Natural killer cell (primary cell): ENCODE measurements at regions not wholly inside any gene's neighbourhood (a gene's known extent, or its start where the extent isn't known, plus 50 kb on each side); places are given as distances from the start of the nearest gene placed in this dataset.

Experiments used
- ATAC-seq, 3 donors: fragments of 150-1000 bp in 2 of 3; fragments of 200-7000 bp in 1 of 3; cut with Tn5 transposase; 1 replicate in 1 of 3; 2 replicates in 2 of 3; pipeline ENCODE4 v1.10.0; 2021; ENCODE audit warnings: mild to moderate bottlenecking in 2 of 3, moderate library complexity in 2 of 3
- DNase-seq, 2 donors: peaks; one replicate each; pipeline versions ENCODE4 v3.0.0 to v3.0.0-alpha.2; 2013 to 2021; ENCODE audit warnings: mixed read lengths in 1 of 2
- H3K27ac ChIP-seq: one replicate; pipeline ENCODE4 v1.5.1; 2013; ENCODE audit warnings: mild to moderate bottlenecking, low read length
- H3K27me3 ChIP-seq: one replicate; pipeline ENCODE4 v1.6.1; 2013; ENCODE audit warnings: low read length; ENCODE audit not compliant: control insufficient read depth, insufficient read depth
- H3K36me3 ChIP-seq: one replicate; pipeline ENCODE4 v1.6.1; 2013; ENCODE audit warnings: low read length; ENCODE audit not compliant: control insufficient read depth, insufficient read depth
- H3K4me1 ChIP-seq: one replicate; pipeline ENCODE4 v1.6.1; 2013; ENCODE audit warnings: low read length; ENCODE audit not compliant: control insufficient read depth, insufficient read depth
- H3K4me3 ChIP-seq: one replicate; pipeline ENCODE4 v1.5.1; 2013; ENCODE audit warnings: low read length
- H3K9me3 ChIP-seq: one replicate; pipeline ENCODE4 v1.6.1; 2013; ENCODE audit warnings: low read length; ENCODE audit not compliant: control insufficient read depth, insufficient read depth
- H3K27ac Mint-ChIP-seq, 2 donors: one replicate each; pipeline ENCODE4 v1.8.0; 2022; ENCODE audit warnings: mild to moderate bottlenecking in 2 of 2, mixed read lengths in 2 of 2, moderate library complexity in 1 of 2
- H3K27me3 Mint-ChIP-seq, 2 donors: one replicate each; pipeline ENCODE4 v1.8.0; 2022; ENCODE audit warnings: low read depth in 2 of 2, mixed read lengths in 2 of 2
- H3K36me3 Mint-ChIP-seq: one replicate; pipeline ENCODE4 v1.8.0; 2022; ENCODE audit warnings: mixed read lengths
- H3K4me1 Mint-ChIP-seq, 2 donors: one replicate each; pipeline ENCODE4 v1.8.0; 2022; ENCODE audit warnings: mixed read lengths in 2 of 2
- H3K4me3 Mint-ChIP-seq: one replicate; pipeline ENCODE4 v1.8.0; 2022; ENCODE audit warnings: mild to moderate bottlenecking, moderate library complexity, mixed read lengths
- H3K9me3 Mint-ChIP-seq, 2 donors: one replicate each; pipeline ENCODE4 v1.8.0; 2022; ENCODE audit warnings: mixed read lengths in 2 of 2
- CTCF ChIP-seq: fragments of 200-600 bp; IDR thresholded peaks from one replicate; pipeline ENCODE4 v1.8.0; 2022; ENCODE audit warnings: antibody characterized with exemption
- WGBS: methylation state at CpG from one replicate; pipeline ENCODE4 v1.1.7; 2013; ENCODE audit warnings: missing lambda C conversion rate; ENCODE audit not compliant: insufficient coverage; 5-methylcytosine and 5-hydroxymethylcytosine counted together
- intact Hi-C: fragments of 100-400 bp; cut with micrococcal nuclease; formaldehyde crosslinking; loops from one replicate; pipeline ENCODE4 v1.14.2; 2022

- WGBS = 86% methylated on average over 1 of the region's 2 CpGs
- Histone ChIP-seq H3K4me3 (no peak overlapping the region), H3K9me3 (no peaks in the 10 kb centered on the region), H3K27me3 (no peaks in the 10 kb centered on the region), H3K4me1 (no peaks in the 10 kb centered on the region), H3K36me3 (no peaks in the 10 kb centered on the region), H3K27ac (no peak overlapping the region)
- no peaks in the 10 kb centered on the region for H3K4me1 Mint-ChIP-seq
- no peaks in the 10 kb centered on the region for H3K36me3 Mint-ChIP-seq
- no peak overlapping the region for H3K4me3 Mint-ChIP-seq
- no peak overlapping the region for H3K27ac Mint-ChIP-seq
- TF ChIP-seq CTCF = no peak
- H3K9me3 Mint-ChIP-seq = no peaks in the 10 kb centered on the region
- intact Hi-C loops = no loop called here
- no peak for ATAC-seq
- H3K27me3 Mint-ChIP-seq = peaks cover 10 to 19% of the 10 kb centered on the region in 2 donors
- DNase-seq = no peak
These were observed 429.3 kb upstream of the THBS1 start for GRCh38 chr15:39151545-39151944.

GRCh38 chr15:39153058-39153714, 427.7 kb upstream of the THBS1 start:
- no peaks in the 10 kb centered on the region for H3K4me1 ChIP-seq
- ATAC-seq (no peak), DNase-seq (no peak)
- H3K27ac Mint-ChIP-seq = no peak overlapping the region
- no peaks in the 10 kb centered on the region for H3K4me1 Mint-ChIP-seq
- no CpG with 5 or more reads among the region's 1 CpG for WGBS
- H3K9me3 ChIP-seq = no peaks in the 10 kb centered on the region
- H3K4me3 ChIP-seq = no peak overlapping the region
- no peak overlapping the region for H3K27ac ChIP-seq
- no peak for TF ChIP-seq CTCF
- peaks cover 10 to 22% of the 10 kb centered on the region in 2 donors for H3K27me3 Mint-ChIP-seq
- intact Hi-C loops = no loop called here
- no peaks in the 10 kb centered on the region for H3K36me3 ChIP-seq
- H3K9me3 Mint-ChIP-seq = no peaks in the 10 kb centered on the region
- no peaks in the 10 kb centered on the region for H3K36me3 Mint-ChIP-seq
- peaks cover 2% of the 10 kb centered on the region for H3K27me3 ChIP-seq
- no peak overlapping the region for H3K4me3 Mint-ChIP-seq

- H3K4me3 ChIP-seq = no peak overlapping the region
- H3K27ac ChIP-seq = no peak overlapping the region
- no peak overlapping the region for H3K27ac Mint-ChIP-seq
- H3K4me3 Mint-ChIP-seq = no peak overlapping the region
- no peaks in the 10 kb centered on the region for H3K9me3 Mint-ChIP-seq
- no peaks in the 10 kb centered on the region for H3K4me1 Mint-ChIP-seq
- ATAC-seq (no peak), DNase-seq (no peak)
- no peak for TF ChIP-seq CTCF
- peaks cover 4% of the 10 kb centered on the region for H3K27me3 ChIP-seq
- intact Hi-C loops = no loop called here
- no peaks in the 10 kb centered on the region for H3K36me3 ChIP-seq
- H3K4me1 ChIP-seq = no peaks in the 10 kb centered on the region
- no peaks in the 10 kb centered on the region for H3K9me3 ChIP-seq
- WGBS = no CpG with 5 or more reads among the region's 2 CpGs
- H3K27me3 Mint-ChIP-seq = peaks cover 9 to 25% of the 10 kb centered on the region in 2 donors
- no peaks in the 10 kb centered on the region for H3K36me3 Mint-ChIP-seq
These were observed 427.2 kb upstream of the THBS1 start for GRCh38 chr15:39153716-39154115.

DNA sequence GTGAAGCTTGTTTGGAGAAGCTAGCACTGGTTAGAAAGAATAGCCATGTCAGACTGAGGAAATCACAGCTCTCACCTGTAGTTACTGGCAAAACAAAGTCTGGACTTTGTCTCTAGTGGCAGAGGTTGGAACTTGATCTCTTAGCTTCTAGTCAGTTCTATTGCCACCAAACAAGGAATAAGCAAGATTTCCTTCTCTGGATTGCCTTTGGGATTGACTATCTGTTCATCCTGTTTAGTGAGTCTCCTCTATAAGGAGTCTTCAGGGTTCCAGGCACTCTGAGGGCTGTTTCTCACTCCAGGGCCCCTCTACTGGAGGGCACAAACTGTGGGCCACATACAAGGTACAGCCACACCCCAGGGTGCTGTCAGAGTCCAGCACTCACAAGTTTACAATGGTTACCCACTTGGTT, 426.6 kb upstream of the THBS1 start:
- H3K4me1 Mint-ChIP-seq = no peaks in the 10 kb centered on the region
- no peak for TF ChIP-seq CTCF
- no peak for DNase-seq
- peaks cover 4% of the 10 kb centered on the region for H3K27me3 ChIP-seq
- intact Hi-C loops = no loop called here
- H3K36me3 Mint-ChIP-seq = no peaks in the 10 kb centered on the region
- no peak overlapping the region for H3K4me3 ChIP-seq
- H3K9me3 ChIP-seq = no peaks in the 10 kb centered on the region
- H3K4me1 ChIP-seq = no peaks in the 10 kb centered on the region
- no peaks in the 10 kb centered on the region for H3K36me3 ChIP-seq
- no peak overlapping the region for H3K4me3 Mint-ChIP-seq
- no peak overlapping the region for H3K27ac ChIP-seq
- peaks cover 5 to 25% of the 10 kb centered on the region in 2 donors for H3K27me3 Mint-ChIP-seq
- no peak for ATAC-seq
- H3K9me3 Mint-ChIP-seq = no peaks in the 10 kb centered on the region
- H3K27ac Mint-ChIP-seq = no peak overlapping the region
